SH-SY5Y (cell line): ENCODE measurements at regions not wholly inside any gene's neighbourhood (a gene's known extent, or its start where the extent isn't known, plus 50 kb on each side); places are given as distances from the start of the nearest gene placed in this dataset.

Experiments
- GATA2 ChIP-seq: IDR thresholded peaks from 2 replicates; pipeline ENCODE4 v1.6.1; 2011; ENCODE audit warnings: mild to moderate bottlenecking, low read depth, low read length
- GATA3 ChIP-seq: IDR thresholded peaks from 2 replicates; pipeline ENCODE4 v1.6.1; 2011; ENCODE audit warnings: low read depth, mild to moderate bottlenecking, low read length, moderate library complexity

- TF ChIP-seq GATA2 (no peak), GATA3 (no peak)
Observed at GRCh38 chr18:78742218-78742745, 237.3 kb upstream of the SALL3 start.
